Osteoblast (primary cell): ENCODE measurements at regions not wholly inside any gene's neighbourhood (a gene's known extent, or its start where the extent isn't known, plus 50 kb on each side); places are given as distances from the start of the nearest gene placed in this dataset.
A peak's percentile ranks its signal among the peaks of the same experiment; 100 is the strongest.

Experiments
- DNase-seq: peaks from one replicate; pipeline ENCODE4 v3.0.0; 2011; ENCODE audit warnings: low spot score, mixed read lengths; ENCODE audit not compliant: insufficient read length; ENCODE audit errors: missing footprints
- H2AFZ ChIP-seq: 2 replicates; pipeline ENCODE4 v1.6.0; 2011; ENCODE audit warnings: mild to moderate bottlenecking, low read length
- H3K27ac ChIP-seq: 2 replicates; pipeline ENCODE4 v1.5.1; 2011; ENCODE audit warnings: mild to moderate bottlenecking, low read depth, low read length, moderate library complexity
- H3K27me3 ChIP-seq: 2 replicates; pipeline ENCODE4 v1.6.0; 2012; ENCODE audit warnings: mild to moderate bottlenecking, control low read depth, inconsistent platforms, low read length, moderate library complexity; ENCODE audit not compliant: insufficient read depth
- H3K36me3 ChIP-seq: 2 replicates; pipeline ENCODE4 v1.5.1; 2011; ENCODE audit warnings: mild to moderate bottlenecking, low read length, control low read depth, moderate library complexity; ENCODE audit not compliant: insufficient read depth
- H3K4me1 ChIP-seq: 2 replicates; pipeline ENCODE4 v1.5.1; 2011; ENCODE audit warnings: mild to moderate bottlenecking, low read length, control low read depth, moderate library complexity; ENCODE audit not compliant: insufficient read depth
- H3K4me2 ChIP-seq: 2 replicates; pipeline ENCODE4 v1.6.0; 2011; ENCODE audit warnings: mild to moderate bottlenecking, low read length; ENCODE audit not compliant: insufficient read depth
- H3K4me3 ChIP-seq: fragments of 200-600 bp; sonication (generic); 3 replicates; pipeline ENCODE4 v1.5.1; 2012; ENCODE audit warnings: mild to moderate bottlenecking, low read length, inconsistent platforms; ENCODE audit not compliant: insufficient read depth
- H3K79me2 ChIP-seq: 2 replicates; pipeline ENCODE4 v1.6.0; 2012; ENCODE audit warnings: mild to moderate bottlenecking, low read length, control low read depth, inconsistent platforms; ENCODE audit not compliant: insufficient read depth
- H3K9me3 ChIP-seq: 2 replicates; pipeline ENCODE4 v1.5.1; 2011; ENCODE audit warnings: low read depth, low read length, control low read depth
- H4K20me1 ChIP-seq: 2 replicates; pipeline ENCODE4 v1.6.0; 2012; ENCODE audit warnings: mild to moderate bottlenecking, low read length, control low read depth; ENCODE audit not compliant: insufficient read depth
- CTCF ChIP-seq: IDR thresholded peaks from 2 replicates; pipeline ENCODE4 v1.5.1; 2011; ENCODE audit warnings: mild to moderate bottlenecking, low read depth, low read length, moderate library complexity; ENCODE audit errors: extremely low read depth

GRCh38 chr1:10856176-10856683 lies 59.8 kb upstream of the CASZ1 start:
- Histone ChIP-seq H2AFZ (no peak overlapping the region), H3K4me1 (no peaks in the 10 kb centered on the region), H3K4me3 (no peak overlapping the region), H3K27me3 (peaks cover 26% of the 10 kb centered on the region), H3K36me3 (no peaks in the 10 kb centered on the region), H3K79me2 (no peaks in the 10 kb centered on the region), H3K4me2 (no peak overlapping the region), H3K9me3 (no peaks in the 10 kb centered on the region), H3K27ac (no peak overlapping the region), H4K20me1 (no peaks in the 10 kb centered on the region)
- peak; percentile 58 for DNase-seq
- TF ChIP-seq CTCF, result no peak

- H3K4me3 ChIP-seq, result no peak overlapping the region
- H3K4me2 ChIP-seq, result no peak overlapping the region
- DNase-seq, result peak; percentile 41
- H2AFZ ChIP-seq, result no peak overlapping the region
- H3K36me3 ChIP-seq, result no peaks in the 10 kb centered on the region
- no peaks in the 10 kb centered on the region for H3K4me1 ChIP-seq
- H3K27ac ChIP-seq, result no peak overlapping the region
- H3K27me3 ChIP-seq, result peaks cover 33% of the 10 kb centered on the region
- H4K20me1 ChIP-seq, result no peaks in the 10 kb centered on the region
- H3K9me3 ChIP-seq, result no peaks in the 10 kb centered on the region
- TF ChIP-seq CTCF, result no peak
- no peaks in the 10 kb centered on the region for H3K79me2 ChIP-seq
Observed at GRCh38 chr1:10856863-10857598, 60.6 kb upstream of the CASZ1 start.

GRCh38 chr1:10857687-10858086 lies 61.2 kb upstream of the CASZ1 start:
- no peaks in the 10 kb centered on the region for H3K36me3 ChIP-seq
- H3K79me2 ChIP-seq, result no peaks in the 10 kb centered on the region

More at GRCh38 chr1:10857687-10858086, 61.2 kb upstream of the CASZ1 start:
- peak; percentile 60 for DNase-seq
- Histone ChIP-seq H4K20me1 (no peaks in the 10 kb centered on the region), H2AFZ (no peak overlapping the region), H3K4me1 (no peaks in the 10 kb centered on the region), H3K4me3 (no peak overlapping the region), H3K27ac (no peak overlapping the region), H3K27me3 (peaks cover 35% of the 10 kb centered on the region), H3K9me3 (no peaks in the 10 kb centered on the region), H3K4me2 (no peak overlapping the region)
- no peak for TF ChIP-seq CTCF
